Panc1 (cell line): ENCODE measurements at regions not wholly inside any gene's neighbourhood (a gene's known extent, or its start where the extent isn't known, plus 50 kb on each side); places are given as distances from the start of the nearest gene placed in this dataset.

Experiments
- ATAC-seq: fragments of 200-7000 bp; cut with Tn5 transposase; 2 replicates; pipeline ENCODE4 v1.9.1; 2020; ENCODE audit warnings: mild to moderate bottlenecking, moderate library complexity
- BruUV-seq: library from RNA; stranded (reverse); fragments of 400-500 nt; replicated peaks from 2 replicates; lab custom pipeline; 2021; lab: Mats Ljungman, UMichigan
- CTCF ChIA-PET: fragments of 300-600 bp; sonication (Branson Sonifier 250); formaldehyde crosslinking; loops from one replicate; lab custom pipeline; 2022; ENCODE audit warnings: antibody characterized with exemption; lab: Charles Lee
- POLR2A ChIA-PET: fragments of 300-600 bp; sonication (Branson Sonifier 250); formaldehyde crosslinking; loops from one replicate; lab custom pipeline; 2022; ENCODE audit warnings: antibody characterized with exemption; lab: Charles Lee
- DNase-seq: peaks from one replicate; pipeline ENCODE4 v3.0.0-alpha.2; 2010; ENCODE audit warnings: low read depth, low spot score
- H3K27ac ChIP-seq: 2 replicates; pipeline ENCODE4 v1.5.1; 2011; ENCODE audit warnings: mild to moderate bottlenecking, low read length, inconsistent platforms
- H3K27me3 ChIP-seq: fragments of 200-500 bp; sonication (Bioruptor generic); 2 replicates; pipeline ENCODE4 v1.6.0; 2014; ENCODE audit warnings: low read length, inconsistent platforms; ENCODE audit not compliant: control insufficient read depth, insufficient read depth
- H3K36me3 ChIP-seq: fragments of 200-500 bp; sonication (Bioruptor generic); 2 replicates; pipeline ENCODE4 v1.5.1; 2014; ENCODE audit warnings: inconsistent platforms, mild to moderate bottlenecking, low read length, moderate library complexity; ENCODE audit not compliant: control insufficient read depth, insufficient read depth
- H3K4me1 ChIP-seq: 2 replicates; pipeline ENCODE4 v1.5.1; 2011; ENCODE audit warnings: inconsistent platforms, mild to moderate bottlenecking, low read length, moderate library complexity; ENCODE audit not compliant: control insufficient read depth, insufficient read depth
- H3K4me3 ChIP-seq, 2 experiments: 2 replicates each; pipeline ENCODE4 v1.5.1; 2011 to 2012; ENCODE audit warnings: low read depth in 2 of 2, low read length in 2 of 2, mild to moderate bottlenecking in 2 of 2, inconsistent platforms in 1 of 2, moderate library complexity in 1 of 2
- H3K9me3 ChIP-seq: fragments of 200-500 bp; sonication (Bioruptor generic); 2 replicates; pipeline ENCODE4 v1.5.1; 2014; ENCODE audit warnings: low read depth, mild to moderate bottlenecking, inconsistent platforms, low read length, moderate library complexity; ENCODE audit not compliant: control insufficient read depth, insufficient read depth
- CTCF ChIP-seq: fragments of 450-650 bp; IDR thresholded peaks from 2 replicates; pipeline ENCODE4 v1.5.1; 2017; ENCODE audit warnings: mild to moderate bottlenecking
- POLR2AphosphoS5 ChIP-seq: IDR thresholded peaks from 2 replicates; pipeline ENCODE4 v1.6.1; 2012; ENCODE audit warnings: mild to moderate bottlenecking, low read depth, low read length, moderate library complexity
- SIN3A ChIP-seq: IDR thresholded peaks from 2 replicates; pipeline ENCODE4 v1.6.1; 2012; ENCODE audit warnings: low read depth, mild to moderate bottlenecking, low read length, moderate library complexity, borderline replicate concordance; ENCODE audit not compliant: insufficient read depth
- TCF7L2 ChIP-seq: IDR thresholded peaks from 2 replicates; pipeline ENCODE4 v1.6.1; 2011; ENCODE audit warnings: mild to moderate bottlenecking, low read depth, low read length, inconsistent platforms
- in situ Hi-C: cut with HindIII; loops from 2 replicates; pipeline ENCODE4 v1.10.0; 2016; ENCODE audit warnings: low sequenced_read_pairs, low pct_unique_long_range_greater_than_20kb
- intact Hi-C: fragments of 100-400 bp; cut with micrococcal nuclease; formaldehyde crosslinking; loops from one replicate; pipeline ENCODE4 v1.10.0; 2022; ENCODE audit not compliant: unreplicated experiment
- TF ChIP-seq, protein P1 (sequence below), 2 experiments: IDR thresholded peaks; 2 replicates each; pipeline ENCODE4 v1.6.1; 2011 to 2012; ENCODE audit warnings: low read depth in 2 of 2, control low read depth in 1 of 2, low read length in 1 of 2, mild to moderate bottlenecking in 1 of 2, moderate library complexity in 1 of 2; ENCODE audit not compliant: insufficient read depth in 1 of 2

- ChIA-PET CTCF (no interaction called here), POLR2A (no interaction called here)
- DNase-seq (no peak), ATAC-seq (no peak)
- H3K9me3 ChIP-seq = no peaks in the 10 kb centered on the region
- H3K27me3 ChIP-seq = no peaks in the 10 kb centered on the region
- no TSS peak for BruUV-seq
- no peaks in the 10 kb centered on the region for H3K4me1 ChIP-seq
- no peak overlapping the region for H3K27ac ChIP-seq
- in situ Hi-C loops (no loop called here), intact Hi-C loops (no loop called here)
- TF ChIP-seq TCF7L2 (no peak), CTCF (no peak), SIN3A (no peak), POLR2AphosphoS5 (no peak)
- TF ChIP-seq, protein P1, sequence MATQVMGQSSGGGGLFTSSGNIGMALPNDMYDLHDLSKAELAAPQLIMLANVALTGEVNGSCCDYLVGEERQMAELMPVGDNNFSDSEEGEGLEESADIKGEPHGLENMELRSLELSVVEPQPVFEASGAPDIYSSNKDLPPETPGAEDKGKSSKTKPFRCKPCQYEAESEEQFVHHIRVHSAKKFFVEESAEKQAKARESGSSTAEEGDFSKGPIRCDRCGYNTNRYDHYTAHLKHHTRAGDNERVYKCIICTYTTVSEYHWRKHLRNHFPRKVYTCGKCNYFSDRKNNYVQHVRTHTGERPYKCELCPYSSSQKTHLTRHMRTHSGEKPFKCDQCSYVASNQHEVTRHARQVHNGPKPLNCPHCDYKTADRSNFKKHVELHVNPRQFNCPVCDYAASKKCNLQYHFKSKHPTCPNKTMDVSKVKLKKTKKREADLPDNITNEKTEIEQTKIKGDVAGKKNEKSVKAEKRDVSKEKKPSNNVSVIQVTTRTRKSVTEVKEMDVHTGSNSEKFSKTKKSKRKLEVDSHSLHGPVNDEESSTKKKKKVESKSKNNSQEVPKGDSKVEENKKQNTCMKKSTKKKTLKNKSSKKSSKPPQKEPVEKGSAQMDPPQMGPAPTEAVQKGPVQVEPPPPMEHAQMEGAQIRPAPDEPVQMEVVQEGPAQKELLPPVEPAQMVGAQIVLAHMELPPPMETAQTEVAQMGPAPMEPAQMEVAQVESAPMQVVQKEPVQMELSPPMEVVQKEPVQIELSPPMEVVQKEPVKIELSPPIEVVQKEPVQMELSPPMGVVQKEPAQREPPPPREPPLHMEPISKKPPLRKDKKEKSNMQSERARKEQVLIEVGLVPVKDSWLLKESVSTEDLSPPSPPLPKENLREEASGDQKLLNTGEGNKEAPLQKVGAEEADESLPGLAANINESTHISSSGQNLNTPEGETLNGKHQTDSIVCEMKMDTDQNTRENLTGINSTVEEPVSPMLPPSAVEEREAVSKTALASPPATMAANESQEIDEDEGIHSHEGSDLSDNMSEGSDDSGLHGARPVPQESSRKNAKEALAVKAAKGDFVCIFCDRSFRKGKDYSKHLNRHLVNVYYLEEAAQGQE (IDR thresholded peaks at IDR 0.05; ENCODE audit: insufficient read depth in 1 of 2, low read depth in 2 of 2, low read length in 1 of 2) = no peak
- H3K36me3 ChIP-seq = no peaks in the 10 kb centered on the region
- H3K4me3 ChIP-seq = no peak overlapping the region
Measured at GRCh38 chr5:74401281-74401945, 239.1 kb downstream of the ENC1 start.

DNA sequence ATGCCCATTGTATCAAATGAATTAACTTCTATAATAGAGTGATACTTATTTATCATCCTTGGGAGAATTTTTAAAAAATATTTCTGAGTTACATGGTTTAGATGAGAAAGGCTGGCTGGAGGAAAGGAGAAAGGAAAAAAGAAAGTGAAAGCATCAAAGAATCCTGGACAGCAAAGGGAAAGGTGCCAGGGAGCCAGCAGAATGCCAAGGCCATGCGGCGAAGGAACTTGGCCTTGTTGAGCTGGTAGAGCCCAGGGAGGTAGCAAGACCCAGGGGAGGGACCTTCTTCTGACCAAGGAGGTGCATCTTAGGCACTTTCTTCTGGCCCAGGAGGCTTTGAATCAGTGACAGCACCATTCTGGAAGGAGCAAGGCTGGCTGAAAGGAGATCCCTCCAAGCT lies 240.5 kb downstream of the ENC1 start:
- Histone ChIP-seq H3K36me3 (no peaks in the 10 kb centered on the region), H3K27ac (no peak overlapping the region), H3K4me3 (no peak overlapping the region), H3K27me3 (no peaks in the 10 kb centered on the region), H3K4me1 (no peaks in the 10 kb centered on the region), H3K9me3 (no peaks in the 10 kb centered on the region)
- TF ChIP-seq TCF7L2 (no peak), POLR2AphosphoS5 (no peak), SIN3A (no peak), CTCF (no peak)
- TF ChIP-seq, protein P1 (IDR thresholded peaks at IDR 0.05; ENCODE audit: insufficient read depth in 1 of 2, low read depth in 2 of 2, low read length in 1 of 2) = no peak
- intact Hi-C loops (no loop called here), in situ Hi-C loops (no loop called here)
- ChIA-PET CTCF (no interaction called here), POLR2A (no interaction called here)
- no TSS peak for BruUV-seq
- DNase-seq = no peak
- no peak for ATAC-seq
